ENCODE measurements at regions not wholly inside any gene's neighbourhood (a gene's known extent, or its start where the extent isn't known, plus 50 kb on each side); places are given as distances from the start of the nearest gene placed in this dataset.

- TF ChIP-seq POLR2AphosphoS5 (IDR thresholded peaks at IDR 0.05) (no peak), POLR2A (IDR thresholded peaks at IDR 0.05) (no peak), CTCF (IDR thresholded peaks at IDR 0.05) (no peak)
Measured at GRCh38 chr22:48106715-48107259, 1344.3 kb downstream of the TBC1D22A start.
